Suppressor macrophage treated with lipopolysaccharide for 1 hour (primary cell): ENCODE measurements at regions not wholly inside any gene's neighbourhood (a gene's known extent, or its start where the extent isn't known, plus 50 kb on each side); places are given as distances from the start of the nearest gene placed in this dataset.
"Not testable (repeated sequence)": the region's sequence is repeated elsewhere in the genome, so short reads cannot be mapped to it uniquely, and the experiment has no call there.

Experiments
- DNase-seq, 3 donors: peaks; one replicate each; pipeline ENCODE4 v3.0.0-alpha.2; 2020 to 2022

- DNase-seq = no peak
Observed at GRCh38 chr5:16987776-16988175, 51.7 kb upstream of the MYO10 start.

GRCh38 chr5:16990817-16991520 is 54.9 kb upstream of the MYO10 start:
- DNase-seq = not testable (repeated sequence)

GRCh38 chr5:16992006-16992405 is 55.9 kb upstream of the MYO10 start:
- DNase-seq = peak in 2 of 3 donors; percentile 19 to 36

- peak; percentile 17 to 58 (median 22) for DNase-seq
Observed at GRCh38 chr5:16992444-16992843, 56.4 kb upstream of the MYO10 start.

GRCh38 chr5:16994565-16994964 is 58.5 kb upstream of the MYO10 start:
- DNase-seq = no peak

GRCh38 chr5:16995372-16995771 is 59.3 kb upstream of the MYO10 start:
- DNase-seq = no peak

- no peak for DNase-seq
Observed at GRCh38 chr5:17000291-17000939, 64.3 kb upstream of the MYO10 start.

GRCh38 chr5:17001428-17001827 is 65.3 kb upstream of the MYO10 start:
- DNase-seq = no peak

GRCh38 chr5:17004441-17005106 is 68.5 kb upstream of the MYO10 start:
- no peak for DNase-seq

GRCh38 chr5:17005107-17005828 is 69.2 kb upstream of the MYO10 start:
- no peak for DNase-seq

- peak; percentile 67 to 88 (median 74) for DNase-seq
Observed at GRCh38 chr5:17012289-17012688, 76.2 kb upstream of the MYO10 start.

GRCh38 chr5:17014686-17015085 is 78.6 kb upstream of the MYO10 start:
- no peak for DNase-seq

GRCh38 chr5:17018871-17019270 is 82.8 kb upstream of the MYO10 start:
- DNase-seq = no peak

- DNase-seq = no peak
Observed at GRCh38 chr5:17019324-17019723, 83.2 kb upstream of the MYO10 start.

- DNase-seq = no peak
Observed at GRCh38 chr5:17020678-17021601, 84.9 kb upstream of the MYO10 start.

GRCh38 chr5:17021602-17021932 is 85.5 kb upstream of the MYO10 start:
- DNase-seq = no peak

- no peak for DNase-seq
Observed at GRCh38 chr5:17022296-17022695, 86.2 kb upstream of the MYO10 start.

GRCh38 chr5:17024686-17025180 is 88.6 kb upstream of the MYO10 start:
- peak; percentile 36 to 56 (median 41) for DNase-seq

GRCh38 chr5:17031659-17032277 is 95.7 kb upstream of the MYO10 start:
- DNase-seq = not testable (repeated sequence)

- DNase-seq = not testable (repeated sequence)
Observed at GRCh38 chr5:17032314-17032985, 96.4 kb upstream of the MYO10 start.

GRCh38 chr5:17034992-17035391 is 98.9 kb upstream of the MYO10 start:
- DNase-seq = not testable (repeated sequence)
